ENCODE measurements at regions not wholly inside any gene's neighbourhood (a gene's known extent, or its start where the extent isn't known, plus 50 kb on each side); places are given as distances from the start of the nearest gene placed in this dataset.

- no peak for TF ChIP-seq CTCF (conservative IDR thresholded peaks at IDR 0.05; ENCODE audit: control insufficient read depth, insufficient read depth, low read depth, low read length)
- no peak overlapping the region for H3K4me3 ChIP-seq (ENCODE audit: control insufficient read depth, low read depth, low read length)
- DNase-seq (ENCODE audit: low read depth) = no peak
These were observed 95.5 kb upstream of the PRLR start for GRCh38 chr5:35325836-35326235.

DNA sequence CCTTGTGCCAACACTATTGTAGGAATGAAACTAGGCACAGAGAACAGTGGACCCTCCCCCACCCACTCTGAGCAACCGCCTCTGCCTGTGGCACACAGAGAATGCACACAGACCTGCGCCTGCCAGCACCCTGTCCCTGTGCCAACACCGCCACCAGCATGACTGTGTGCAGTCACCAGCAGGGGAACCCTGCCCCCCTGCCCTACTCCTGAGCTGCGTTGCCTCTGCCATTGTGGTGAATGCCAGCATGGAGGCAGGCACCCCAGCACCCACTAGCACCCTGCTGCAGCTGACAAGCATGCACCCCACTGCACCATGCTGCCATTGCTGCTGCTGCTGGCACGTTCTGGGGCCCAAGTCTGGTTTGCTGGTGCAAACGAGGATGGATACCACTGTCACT is 94.4 kb upstream of the PRLR start:
- TF ChIP-seq CTCF (conservative IDR thresholded peaks at IDR 0.05; ENCODE audit: control insufficient read depth, insufficient read depth, low read depth, low read length) = no peak
- no peak for DNase-seq (ENCODE audit: low read depth)
- H3K4me3 ChIP-seq (ENCODE audit: control insufficient read depth, low read depth, low read length) = no peak overlapping the region

DNA sequence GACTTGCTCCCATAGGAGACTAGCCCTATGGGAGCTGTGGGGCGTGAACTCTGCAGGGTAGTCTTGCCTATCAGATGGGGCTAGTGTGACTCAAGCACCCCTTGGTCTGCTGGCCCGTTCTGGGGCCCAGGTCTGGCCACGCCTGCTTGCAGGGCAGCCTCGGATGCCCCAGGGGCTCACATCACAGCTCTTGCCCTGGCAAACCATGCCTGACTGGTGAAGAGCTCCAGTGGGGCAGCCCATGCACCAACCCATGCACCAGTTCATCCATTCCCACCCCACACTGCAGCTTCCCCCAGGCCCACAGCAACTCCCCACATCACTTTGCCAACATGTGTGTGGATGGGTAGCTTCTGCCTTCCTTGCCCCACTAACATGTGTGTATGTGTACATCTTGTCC is 93.9 kb upstream of the PRLR start:
- no peak for TF ChIP-seq CTCF (conservative IDR thresholded peaks at IDR 0.05; ENCODE audit: control insufficient read depth, insufficient read depth, low read depth, low read length)
- DNase-seq (ENCODE audit: low read depth) = no peak
- no peak overlapping the region for H3K4me3 ChIP-seq (ENCODE audit: control insufficient read depth, low read depth, low read length)

GRCh38 chr5:35320029-35320428 is 89.7 kb upstream of the PRLR start:
- DNase-seq (ENCODE audit: low read depth) = no peak
- H3K4me3 ChIP-seq (ENCODE audit: control insufficient read depth, low read depth, low read length) = no peak overlapping the region
- TF ChIP-seq CTCF (conservative IDR thresholded peaks at IDR 0.05; ENCODE audit: control insufficient read depth, insufficient read depth, low read depth, low read length) = no peak

- DNase-seq (ENCODE audit: low read depth) = peak; percentile 63
- TF ChIP-seq CTCF (conservative IDR thresholded peaks at IDR 0.05; ENCODE audit: control insufficient read depth, insufficient read depth, low read depth, low read length) = no peak
These were observed 89.2 kb upstream of the PRLR start for GRCh38 chr5:35319333-35320002.

GRCh38 chr5:35317586-35317985 is 87.3 kb upstream of the PRLR start:
- TF ChIP-seq CTCF (conservative IDR thresholded peaks at IDR 0.05; ENCODE audit: control insufficient read depth, insufficient read depth, low read depth, low read length) = no peak
- no peak overlapping the region for H3K4me3 ChIP-seq (ENCODE audit: control insufficient read depth, low read depth, low read length)
- DNase-seq (ENCODE audit: low read depth) = no peak

More at GRCh38 chr5:35319333-35320002, 89.2 kb upstream of the PRLR start:
- H3K4me3 ChIP-seq (ENCODE audit: control insufficient read depth, low read depth, low read length) = no peak overlapping the region

Data from fibroblast of mammary gland (primary cell).